Keratinocyte (primary cell): ENCODE measurements at regions not wholly inside any gene's neighbourhood (a gene's known extent, or its start where the extent isn't known, plus 50 kb on each side); places are given as distances from the start of the nearest gene placed in this dataset.

Experiments used
- DNase-seq: peaks from one replicate; pipeline ENCODE4 v3.0.0-alpha.2; 2011; ENCODE audit warnings: low read depth, missing footprints, low spot score
- FAIRE-seq: peaks from 2 replicates; lab custom pipeline; 2011; peaks lifted over from hg19 to GRCh38; lab: Jason Lieb, UNC
- H2AFZ ChIP-seq: 2 replicates; pipeline ENCODE4 v1.6.0; 2012; ENCODE audit warnings: low read length, control low read depth, inconsistent platforms; ENCODE audit not compliant: control insufficient read depth
- H3K27ac ChIP-seq: 2 replicates; pipeline ENCODE4 v1.5.1; 2011; ENCODE audit warnings: low read length; ENCODE audit not compliant: control insufficient read depth, insufficient read depth
- H3K27me3 ChIP-seq: 3 replicates; pipeline ENCODE4 v1.6.0; 2011; ENCODE audit warnings: low read length; ENCODE audit not compliant: control insufficient read depth, insufficient read depth; ENCODE audit errors: extremely low read depth
- H3K36me3 ChIP-seq, 2 experiments: 2 replicates in 1 of 2; 3 replicates in 1 of 2; pipeline ENCODE4 v1.5.1; 2011; ENCODE audit warnings: low read length in 2 of 2, mild to moderate bottlenecking in 1 of 2; ENCODE audit not compliant: control insufficient read depth in 2 of 2, insufficient read depth in 2 of 2; ENCODE audit errors: extremely low read depth in 1 of 2
- H3K4me1 ChIP-seq: 3 replicates; pipeline ENCODE4 v1.5.1; 2011; ENCODE audit warnings: low read length; ENCODE audit not compliant: control insufficient read depth, insufficient read depth; ENCODE audit errors: extremely low read depth
- H3K4me2 ChIP-seq: 3 replicates; pipeline ENCODE4 v1.6.0; 2011; ENCODE audit warnings: low read depth, low read length; ENCODE audit not compliant: control insufficient read depth, insufficient read depth; ENCODE audit errors: extremely low read depth
- H3K4me3 ChIP-seq, 3 experiments: fragments of 200-600 bp in 1 of 3; sonication (generic) in 1 of 3; 2 replicates in 2 of 3; 3 replicates in 1 of 3; pipeline ENCODE4 v1.5.1; 2011 to 2016; ENCODE audit warnings: low read length in 3 of 3, mild to moderate bottlenecking in 3 of 3, control low read depth in 2 of 3, inconsistent platforms in 1 of 3, low read depth in 1 of 3, mixed read lengths in 1 of 3, mixed run types in 1 of 3, moderate library complexity in 1 of 3; ENCODE audit not compliant: control insufficient read depth in 2 of 3, insufficient read depth in 2 of 3; ENCODE audit errors: extremely low read depth in 1 of 3
- H3K79me2 ChIP-seq: 2 replicates; pipeline ENCODE4 v1.6.0; 2012; ENCODE audit warnings: low read length; ENCODE audit not compliant: control insufficient read depth, insufficient read depth
- H3K9ac ChIP-seq: 3 replicates; pipeline ENCODE4 v1.6.0; 2011; ENCODE audit warnings: low read length; ENCODE audit not compliant: control insufficient read depth, insufficient read depth; ENCODE audit errors: extremely low read depth
- H3K9me1 ChIP-seq: 3 replicates; pipeline ENCODE4 v1.6.0; 2011; ENCODE audit warnings: low read length; ENCODE audit not compliant: control insufficient read depth, insufficient read depth; ENCODE audit errors: extremely low read depth
- H3K9me3 ChIP-seq: 2 replicates; pipeline ENCODE4 v1.5.1; 2012; ENCODE audit warnings: low read depth, low read length; ENCODE audit not compliant: control insufficient read depth
- H4K20me1 ChIP-seq: 3 replicates; pipeline ENCODE4 v1.6.0; 2011; ENCODE audit warnings: low read length; ENCODE audit not compliant: control insufficient read depth, insufficient read depth; ENCODE audit errors: extremely low read depth
- CTCF ChIP-seq, 3 experiments: IDR thresholded peaks in 1 of 3; conservative IDR thresholded peaks in 1 of 3; optimal IDR thresholded peaks in 1 of 3; 2 replicates in 2 of 3; 3 replicates in 1 of 3; pipeline versions ENCODE3 to v1.5.1; 2011; ENCODE audit warnings: low read length in 3 of 3, mild to moderate bottlenecking in 3 of 3, moderate library complexity in 2 of 3, control low read depth in 1 of 3, inconsistent platforms in 1 of 3; ENCODE audit not compliant: insufficient read depth in 2 of 3; ENCODE audit errors: extremely low read depth in 1 of 3
- EZH2 ChIP-seq: IDR thresholded peaks from one replicate; pipeline ENCODE4 v1.6.1; 2012; ENCODE audit warnings: inconsistent platforms, mild to moderate bottlenecking, low read length, moderate library complexity
- dilution Hi-C: fragments of 300-500 bp; cut with MboI; formaldehyde crosslinking; loops from one replicate; pipeline ENCODE4 v1.7.0; 2020; ENCODE audit warnings: low sequenced_read_pairs; ENCODE audit not compliant: extremely low pct_ligation_motif_present

- DNase-seq (no peak), FAIRE-seq (no peak)
- H3K4me2 ChIP-seq = no peak overlapping the region
- H3K27me3 ChIP-seq = no peaks in the 10 kb centered on the region
- H2AFZ ChIP-seq = no peak overlapping the region
- H3K9me3 ChIP-seq = no peaks in the 10 kb centered on the region
- dilution Hi-C loops = no loop called here
- H3K9ac ChIP-seq = no peak overlapping the region
- no peaks in the 10 kb centered on the region for H3K4me1 ChIP-seq
- no peaks in the 10 kb centered on the region for H3K9me1 ChIP-seq
- H3K36me3 ChIP-seq = no peaks in the 10 kb centered on the region
- H3K4me3 ChIP-seq = no peak overlapping the region
- no peaks in the 10 kb centered on the region for H3K79me2 ChIP-seq
- H3K27ac ChIP-seq = no peak overlapping the region
- no peak for TF ChIP-seq EZH2
- TF ChIP-seq CTCF (optimal IDR thresholded peaks at IDR 0.05 in 1 of 3, IDR thresholded peaks at IDR 0.05 in 1 of 3, conservative IDR thresholded peaks at IDR 0.05 in 1 of 3; ENCODE audit: extremely low read depth in 1 of 3, insufficient read depth in 2 of 3, low read length in 3 of 3) = no peak
- no peaks in the 10 kb centered on the region for H4K20me1 ChIP-seq
These were observed 1368.4 kb upstream of the CELF4 start for GRCh38 chr18:38933910-38934510.

GRCh38 chr18:38933322-38933721, 1367.7 kb upstream of the CELF4 start:
- H3K27me3 ChIP-seq = no peaks in the 10 kb centered on the region
- dilution Hi-C loops = no loop called here
- no peak overlapping the region for H3K4me3 ChIP-seq
- no peaks in the 10 kb centered on the region for H3K4me1 ChIP-seq
- H3K4me2 ChIP-seq = no peak overlapping the region
- no peak for DNase-seq
- no peak for FAIRE-seq
- no peaks in the 10 kb centered on the region for H3K36me3 ChIP-seq
- H2AFZ ChIP-seq = no peak overlapping the region
- TF ChIP-seq CTCF (optimal IDR thresholded peaks at IDR 0.05 in 1 of 3, IDR thresholded peaks at IDR 0.05 in 1 of 3, conservative IDR thresholded peaks at IDR 0.05 in 1 of 3; ENCODE audit: extremely low read depth in 1 of 3, insufficient read depth in 2 of 3, low read length in 3 of 3) = no peak
- TF ChIP-seq EZH2 = no peak
- no peaks in the 10 kb centered on the region for H3K9me3 ChIP-seq
- H3K79me2 ChIP-seq = no peaks in the 10 kb centered on the region
- no peaks in the 10 kb centered on the region for H3K9me1 ChIP-seq
- H3K27ac ChIP-seq = no peak overlapping the region
- no peaks in the 10 kb centered on the region for H4K20me1 ChIP-seq
- no peak overlapping the region for H3K9ac ChIP-seq
